ENCODE measurements at regions not wholly inside any gene's neighbourhood (a gene's known extent, or its start where the extent isn't known, plus 50 kb on each side); places are given as distances from the start of the nearest gene placed in this dataset.

DNA sequence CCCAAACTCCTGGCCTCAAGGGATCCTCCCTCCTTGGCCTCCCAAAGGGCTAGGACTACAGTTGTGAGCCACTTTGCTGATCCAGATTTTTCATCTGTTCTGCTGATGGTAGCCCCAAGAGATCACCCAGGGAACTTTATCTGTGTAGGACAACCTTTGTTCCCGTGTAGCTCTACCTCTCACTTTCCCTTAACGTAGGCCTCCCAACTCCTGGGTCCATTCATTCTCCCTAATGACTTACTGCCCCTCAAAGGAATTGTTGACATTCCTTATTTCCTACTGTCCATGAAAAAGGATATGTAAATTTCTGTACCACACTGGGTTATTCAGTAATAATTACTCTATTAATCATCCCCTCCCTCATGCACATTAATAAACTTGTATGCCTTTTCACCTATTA, 51.0 kb upstream of the PHF24 start:
- DNase-seq (ENCODE audit: low read depth), result no peak
- TF ChIP-seq, protein P1, sequence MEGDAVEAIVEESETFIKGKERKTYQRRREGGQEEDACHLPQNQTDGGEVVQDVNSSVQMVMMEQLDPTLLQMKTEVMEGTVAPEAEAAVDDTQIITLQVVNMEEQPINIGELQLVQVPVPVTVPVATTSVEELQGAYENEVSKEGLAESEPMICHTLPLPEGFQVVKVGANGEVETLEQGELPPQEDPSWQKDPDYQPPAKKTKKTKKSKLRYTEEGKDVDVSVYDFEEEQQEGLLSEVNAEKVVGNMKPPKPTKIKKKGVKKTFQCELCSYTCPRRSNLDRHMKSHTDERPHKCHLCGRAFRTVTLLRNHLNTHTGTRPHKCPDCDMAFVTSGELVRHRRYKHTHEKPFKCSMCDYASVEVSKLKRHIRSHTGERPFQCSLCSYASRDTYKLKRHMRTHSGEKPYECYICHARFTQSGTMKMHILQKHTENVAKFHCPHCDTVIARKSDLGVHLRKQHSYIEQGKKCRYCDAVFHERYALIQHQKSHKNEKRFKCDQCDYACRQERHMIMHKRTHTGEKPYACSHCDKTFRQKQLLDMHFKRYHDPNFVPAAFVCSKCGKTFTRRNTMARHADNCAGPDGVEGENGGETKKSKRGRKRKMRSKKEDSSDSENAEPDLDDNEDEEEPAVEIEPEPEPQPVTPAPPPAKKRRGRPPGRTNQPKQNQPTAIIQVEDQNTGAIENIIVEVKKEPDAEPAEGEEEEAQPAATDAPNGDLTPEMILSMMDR (conservative IDR thresholded peaks at IDR 0.05; ENCODE audit: low read depth, low read length), result no peak
- no peak overlapping the region for H3K4me3 ChIP-seq (ENCODE audit: low read depth, low read length)

DNA sequence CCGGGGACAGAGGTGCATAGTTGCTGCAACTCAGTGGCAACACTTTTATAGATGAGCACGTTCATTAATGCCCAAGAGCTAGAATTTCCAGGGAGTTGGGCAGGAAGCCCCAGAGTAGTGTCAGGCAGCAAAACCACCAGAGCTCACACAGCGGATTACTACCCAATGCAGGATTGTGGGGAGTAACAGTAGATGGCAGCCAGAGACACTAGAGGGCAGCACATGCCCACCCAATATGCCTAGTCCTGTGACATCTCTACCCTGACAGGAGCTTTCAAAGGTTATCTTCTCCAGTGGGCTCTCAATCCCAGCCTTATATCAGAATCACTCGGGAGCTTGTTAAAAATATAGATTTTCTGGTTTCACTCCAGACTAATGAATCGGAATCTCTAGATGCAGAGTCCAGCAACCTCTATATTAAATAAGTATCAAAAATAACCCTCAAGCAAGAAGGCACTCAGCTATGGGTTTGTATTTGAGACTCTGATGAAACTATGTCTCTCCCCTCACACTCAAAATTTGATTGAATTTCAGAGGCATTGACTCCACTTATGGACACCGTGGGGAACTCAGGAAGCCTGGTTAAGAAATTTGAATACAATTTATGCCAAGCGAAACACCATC, 58.4 kb upstream of the PHF24 start:
- H3K4me3 ChIP-seq (ENCODE audit: low read depth, low read length), result no peak overlapping the region
- TF ChIP-seq, protein P1 (conservative IDR thresholded peaks at IDR 0.05; ENCODE audit: low read depth, low read length), result peak; percentile 91
- DNase-seq (ENCODE audit: low read depth), result peak; percentile 20

DNA sequence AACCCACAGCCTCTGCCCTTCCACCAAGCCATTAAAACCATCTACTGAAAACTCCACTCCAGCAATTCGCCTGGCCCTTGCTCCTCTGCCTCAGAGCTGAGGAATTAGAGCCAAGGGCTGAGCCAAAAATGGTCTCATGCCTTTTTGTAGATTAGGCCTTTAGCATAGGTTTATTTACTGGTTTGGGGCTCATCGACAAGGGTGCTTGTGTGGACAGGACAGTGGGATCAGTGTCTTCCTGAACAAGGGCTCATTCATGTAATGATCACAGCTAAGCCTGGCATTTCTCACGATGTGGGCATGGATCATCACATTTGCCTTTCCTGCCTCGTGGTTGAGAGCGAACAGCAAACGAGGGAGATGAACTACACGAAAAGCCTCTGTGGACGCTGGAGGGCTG, 59.2 kb upstream of the PHF24 start:
- DNase-seq (ENCODE audit: low read depth), result no peak
- H3K4me3 ChIP-seq (ENCODE audit: low read depth, low read length), result no peak overlapping the region
- TF ChIP-seq, protein P1 (conservative IDR thresholded peaks at IDR 0.05; ENCODE audit: low read depth, low read length), result no peak

DNA sequence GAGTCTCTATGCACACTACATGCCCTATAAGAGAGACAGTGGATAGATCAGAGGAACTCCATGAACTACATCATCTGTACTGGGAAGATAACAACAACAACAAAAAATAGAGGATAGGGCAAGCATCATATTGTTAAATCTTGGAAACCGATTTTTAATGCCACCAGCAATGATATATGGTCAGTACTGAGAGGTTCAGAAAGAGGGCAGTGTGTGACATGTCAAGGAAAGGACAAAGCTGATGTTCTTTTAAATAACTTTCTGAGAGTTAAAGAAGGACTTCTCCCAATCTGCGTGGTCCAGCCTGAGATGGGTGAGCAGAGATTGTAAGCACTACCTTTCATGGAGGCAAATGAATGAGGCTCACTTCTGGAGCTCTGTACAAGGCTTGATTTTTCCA, 62.0 kb upstream of the PHF24 start:
- no peak for DNase-seq (ENCODE audit: low read depth)
- TF ChIP-seq, protein P1 (conservative IDR thresholded peaks at IDR 0.05; ENCODE audit: low read depth, low read length), result peak; percentile 20
- no peak overlapping the region for H3K4me3 ChIP-seq (ENCODE audit: low read depth, low read length)

DNA sequence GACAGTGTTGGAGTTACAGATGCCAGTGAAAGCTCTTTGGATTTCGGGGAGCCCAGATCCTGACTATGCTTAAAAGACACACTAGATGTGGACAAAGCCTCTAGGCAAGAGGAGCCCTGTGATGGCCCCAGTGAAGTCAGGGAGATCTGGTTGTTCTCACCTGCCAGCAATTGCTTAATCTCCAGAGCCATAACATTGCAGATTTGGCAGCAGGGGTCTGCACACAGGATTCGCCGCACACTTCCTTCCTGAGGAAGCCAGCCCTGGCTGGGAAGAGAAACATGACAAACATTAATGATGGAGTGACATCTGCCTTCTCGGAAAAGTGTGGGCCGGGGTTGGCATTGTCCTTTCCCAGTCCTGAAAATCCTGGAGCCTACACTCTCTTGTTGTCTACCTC, 65.2 kb upstream of the PHF24 start:
- DNase-seq (ENCODE audit: low read depth), result no peak
- TF ChIP-seq, protein P1 (conservative IDR thresholded peaks at IDR 0.05; ENCODE audit: low read depth, low read length), result no peak

DNA sequence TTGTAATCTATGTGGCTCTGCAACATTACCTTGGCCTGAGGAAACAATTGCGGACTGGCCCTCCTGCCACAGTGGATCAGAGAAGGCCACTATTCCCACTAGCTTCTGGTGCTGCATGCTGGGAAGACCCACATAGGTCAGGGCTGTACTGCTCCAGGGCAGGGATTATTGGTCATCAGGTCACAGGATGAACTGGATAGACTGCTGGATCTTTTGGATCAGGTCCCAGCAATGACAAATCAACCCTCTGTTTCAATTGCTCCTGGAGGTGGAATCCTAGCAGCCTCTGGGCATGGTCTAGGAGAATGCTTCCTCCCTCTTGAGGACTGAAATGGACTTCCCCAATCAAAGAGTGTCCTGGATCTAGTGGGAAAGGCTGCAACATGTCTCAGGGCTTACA, 66.7 kb upstream of the PHF24 start:
- no peak overlapping the region for H3K4me3 ChIP-seq (ENCODE audit: low read depth, low read length)
- DNase-seq (ENCODE audit: low read depth), result no peak
- TF ChIP-seq, protein P1 (conservative IDR thresholded peaks at IDR 0.05; ENCODE audit: low read depth, low read length), result no peak

More for the DNA sequence above, 65.2 kb upstream of the PHF24 start:
- no peak overlapping the region for H3K4me3 ChIP-seq (ENCODE audit: low read depth, low read length)

DNA sequence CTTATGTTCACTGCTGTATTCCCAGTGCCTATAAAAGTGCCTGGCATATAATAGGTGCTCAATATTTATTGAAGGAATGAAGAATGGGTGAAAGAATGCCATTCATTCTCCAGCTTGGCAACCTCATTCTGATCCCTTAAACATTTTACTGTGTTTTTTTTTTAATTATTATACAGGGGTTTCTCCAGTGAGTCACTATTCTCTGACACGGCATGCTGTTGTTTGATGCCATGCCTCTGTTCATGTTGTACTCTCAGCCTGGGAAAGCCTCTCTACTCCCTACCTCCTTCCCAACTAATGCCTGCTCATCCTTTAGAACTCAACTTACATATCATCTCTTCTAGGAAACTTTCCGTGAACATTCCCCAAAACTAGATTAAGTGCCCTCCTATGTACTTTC, 70.2 kb upstream of the PHF24 start:
- no peak for DNase-seq (ENCODE audit: low read depth)
- TF ChIP-seq, protein P1 (conservative IDR thresholded peaks at IDR 0.05; ENCODE audit: low read depth, low read length), result no peak

More for the DNA sequence above, 70.2 kb upstream of the PHF24 start:
- H3K4me3 ChIP-seq (ENCODE audit: low read depth, low read length), result no peak overlapping the region

Data from epithelial cell of proximal tubule (primary cell).